ENCODE measurements at regions not wholly inside any gene's neighbourhood (a gene's known extent, or its start where the extent isn't known, plus 50 kb on each side); places are given as distances from the start of the nearest gene placed in this dataset.

DNA sequence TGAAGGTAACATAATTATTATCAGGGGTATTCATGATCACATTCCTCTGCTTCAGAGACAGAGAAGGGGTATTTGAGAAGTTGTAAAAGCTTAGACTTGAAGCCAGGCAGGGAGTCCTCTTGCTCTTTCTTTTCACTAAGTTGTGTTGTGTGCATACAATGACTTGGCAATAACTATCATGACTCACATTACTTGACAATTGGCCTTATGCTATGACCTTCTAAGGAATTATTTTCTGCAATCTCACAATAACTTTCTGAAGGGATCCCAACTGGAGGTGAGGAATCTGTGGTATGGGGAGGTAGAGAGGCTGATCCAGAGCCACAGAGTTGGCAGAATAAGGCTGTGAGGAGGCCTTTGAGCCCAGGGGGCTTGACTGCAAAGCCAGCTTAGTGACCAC lies 622.3 kb downstream of the MTRR start:
- TF ChIP-seq, protein P1, sequence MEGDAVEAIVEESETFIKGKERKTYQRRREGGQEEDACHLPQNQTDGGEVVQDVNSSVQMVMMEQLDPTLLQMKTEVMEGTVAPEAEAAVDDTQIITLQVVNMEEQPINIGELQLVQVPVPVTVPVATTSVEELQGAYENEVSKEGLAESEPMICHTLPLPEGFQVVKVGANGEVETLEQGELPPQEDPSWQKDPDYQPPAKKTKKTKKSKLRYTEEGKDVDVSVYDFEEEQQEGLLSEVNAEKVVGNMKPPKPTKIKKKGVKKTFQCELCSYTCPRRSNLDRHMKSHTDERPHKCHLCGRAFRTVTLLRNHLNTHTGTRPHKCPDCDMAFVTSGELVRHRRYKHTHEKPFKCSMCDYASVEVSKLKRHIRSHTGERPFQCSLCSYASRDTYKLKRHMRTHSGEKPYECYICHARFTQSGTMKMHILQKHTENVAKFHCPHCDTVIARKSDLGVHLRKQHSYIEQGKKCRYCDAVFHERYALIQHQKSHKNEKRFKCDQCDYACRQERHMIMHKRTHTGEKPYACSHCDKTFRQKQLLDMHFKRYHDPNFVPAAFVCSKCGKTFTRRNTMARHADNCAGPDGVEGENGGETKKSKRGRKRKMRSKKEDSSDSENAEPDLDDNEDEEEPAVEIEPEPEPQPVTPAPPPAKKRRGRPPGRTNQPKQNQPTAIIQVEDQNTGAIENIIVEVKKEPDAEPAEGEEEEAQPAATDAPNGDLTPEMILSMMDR (IDR thresholded peaks at IDR 0.05; ENCODE audit: low read depth, low read length) = no peak
- Histone ChIP-seq H3K27ac (ENCODE audit: low read depth, low read length) (no peak overlapping the region), H3K27me3 (ENCODE audit: control insufficient read depth, insufficient read depth, low read length) (no peaks in the 10 kb centered on the region), H3K4me3 (ENCODE audit: low read depth, low read length) (no peak overlapping the region), H3K9me3 (ENCODE audit: control insufficient read depth, insufficient read depth, low read length) (peaks cover 4% of the 10 kb centered on the region; the same call in 1 of the 2 replicates)
- POLR2A ChIA-PET = no interaction called here
- CTCF ChIA-PET = no interaction called here
- no peak for DNase-seq (ENCODE audit: low read depth, low spot score)

DNA sequence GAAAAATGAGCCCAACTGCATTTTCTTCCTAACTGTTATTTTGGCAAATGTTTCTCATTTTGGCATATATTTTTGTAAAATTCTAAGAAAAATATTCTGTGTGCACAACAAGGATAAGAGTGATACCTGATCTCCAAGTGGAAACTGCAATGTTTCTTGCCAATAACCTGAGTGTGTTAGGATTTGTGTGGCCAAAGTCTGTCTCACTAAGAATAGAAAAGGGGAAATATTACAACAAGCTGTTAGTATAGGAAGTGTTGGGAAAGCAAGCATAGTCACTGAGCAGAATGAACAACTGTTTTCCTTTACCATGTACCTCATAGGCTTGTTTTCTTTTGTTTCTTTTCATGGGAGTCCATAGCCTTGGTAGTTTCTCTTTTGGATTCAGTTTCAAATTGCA lies 624.2 kb downstream of the MTRR start:
- ChIA-PET CTCF (no interaction called here), POLR2A (no interaction called here)
- Histone ChIP-seq H3K27me3 (ENCODE audit: control insufficient read depth, insufficient read depth, low read length) (no peaks in the 10 kb centered on the region), H3K9me3 (ENCODE audit: control insufficient read depth, insufficient read depth, low read length) (peaks cover 4% of the 10 kb centered on the region; the same call in 1 of the 2 replicates), H3K27ac (ENCODE audit: low read depth, low read length) (no peak overlapping the region), H3K4me3 (ENCODE audit: low read depth, low read length) (no peak overlapping the region)
- DNase-seq (ENCODE audit: low read depth, low spot score) = no peak
- TF ChIP-seq, protein P1 (IDR thresholded peaks at IDR 0.05; ENCODE audit: low read depth, low read length) = no peak

DNA sequence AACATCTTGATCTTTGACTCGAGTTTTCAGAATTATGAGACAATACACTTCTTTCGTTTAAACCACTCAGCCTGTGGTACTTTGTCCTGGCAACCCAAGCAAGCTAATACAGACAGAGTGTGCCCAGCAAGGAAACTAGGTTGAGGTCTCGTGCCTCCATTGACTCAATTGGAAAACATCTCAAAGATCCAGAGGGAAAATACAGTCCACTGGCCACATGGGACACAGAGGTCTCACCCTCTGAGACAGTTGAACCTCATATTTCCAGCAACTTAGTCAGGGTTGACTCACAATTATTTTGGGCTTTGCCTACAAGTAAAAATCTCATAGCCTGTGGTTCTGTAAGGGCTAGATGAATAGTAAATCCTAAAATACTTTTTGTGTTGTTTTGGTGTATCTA lies 631.5 kb downstream of the MTRR start:
- Histone ChIP-seq H3K27me3 (ENCODE audit: control insufficient read depth, insufficient read depth, low read length) (no peaks in the 10 kb centered on the region), H3K9me3 (ENCODE audit: control insufficient read depth, insufficient read depth, low read length) (no peaks in the 10 kb centered on the region), H3K4me3 (ENCODE audit: low read depth, low read length) (no peak overlapping the region), H3K27ac (ENCODE audit: low read depth, low read length) (no peak overlapping the region)
- TF ChIP-seq, protein P1 (IDR thresholded peaks at IDR 0.05; ENCODE audit: low read depth, low read length) = no peak
- CTCF ChIA-PET = no interaction called here
- no peak for DNase-seq (ENCODE audit: low read depth, low spot score)
- POLR2A ChIA-PET = no interaction called here

DNA sequence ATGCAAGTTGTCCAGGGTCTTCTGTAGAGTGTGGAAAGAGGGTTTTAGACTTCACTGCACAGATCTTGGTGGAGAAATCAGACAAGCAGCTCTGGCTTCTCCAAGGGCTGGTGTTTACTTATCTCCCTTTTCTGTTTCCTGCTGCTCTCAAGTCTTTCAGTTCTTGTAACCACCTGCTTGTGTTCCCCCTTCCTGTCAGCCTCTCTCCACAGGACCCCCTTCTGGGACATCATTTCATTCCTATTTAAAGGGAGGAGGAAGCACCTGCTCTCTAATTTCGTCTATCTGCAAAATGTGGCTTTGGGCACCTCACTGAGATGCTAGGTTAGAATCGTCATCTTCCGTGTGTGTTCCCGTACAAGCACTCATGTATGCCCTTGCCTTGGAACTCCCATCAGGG lies 636.2 kb downstream of the MTRR start:
- TF ChIP-seq, protein P1 (IDR thresholded peaks at IDR 0.05; ENCODE audit: low read depth, low read length) = no peak
- no peak overlapping the region for H3K4me3 ChIP-seq (ENCODE audit: low read depth, low read length)
- no peak for DNase-seq (ENCODE audit: low read depth, low spot score)
- ChIA-PET CTCF (no interaction called here), POLR2A (no interaction called here)
- no peaks in the 10 kb centered on the region for H3K27me3 ChIP-seq (ENCODE audit: control insufficient read depth, insufficient read depth, low read length)
- no peaks in the 10 kb centered on the region for H3K9me3 ChIP-seq (ENCODE audit: control insufficient read depth, insufficient read depth, low read length)
- H3K27ac ChIP-seq (ENCODE audit: low read depth, low read length) = no peak overlapping the region

DNA sequence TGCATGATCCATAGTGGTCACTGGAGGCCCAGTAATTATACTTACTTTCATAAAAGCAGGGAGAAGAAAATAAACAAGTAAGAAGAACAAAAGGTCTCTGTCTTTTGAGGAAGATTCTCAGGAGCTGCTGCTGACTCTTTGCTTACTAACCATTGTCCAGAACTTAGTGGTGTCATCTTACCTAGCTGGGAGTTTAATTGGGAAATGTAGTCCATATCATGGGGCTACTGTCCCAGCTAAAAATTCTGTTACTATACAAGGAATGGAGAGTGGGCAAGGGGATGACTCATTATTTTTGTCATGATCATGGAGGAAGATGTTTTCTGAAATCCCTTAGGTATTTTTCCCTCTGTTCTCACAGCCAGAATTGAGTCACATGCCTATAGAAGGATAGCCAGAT lies 639.3 kb downstream of the MTRR start:
- Histone ChIP-seq H3K27me3 (ENCODE audit: control insufficient read depth, insufficient read depth, low read length) (no peaks in the 10 kb centered on the region), H3K4me3 (ENCODE audit: low read depth, low read length) (no peak overlapping the region), H3K27ac (ENCODE audit: low read depth, low read length) (no peak overlapping the region), H3K9me3 (ENCODE audit: control insufficient read depth, insufficient read depth, low read length) (no peaks in the 10 kb centered on the region)
- CTCF ChIA-PET = no interaction called here
- TF ChIP-seq, protein P1 (IDR thresholded peaks at IDR 0.05; ENCODE audit: low read depth, low read length) = no peak
- DNase-seq (ENCODE audit: low read depth, low spot score) = no peak
- POLR2A ChIA-PET = no interaction called here

Data from AG04450 (cell line).